ENCODE measurements at regions not wholly inside any gene's neighbourhood (a gene's known extent, or its start where the extent isn't known, plus 50 kb on each side); places are given as distances from the start of the nearest gene placed in this dataset.
"Not testable (repeated sequence)": the region's sequence is repeated elsewhere in the genome, so short reads cannot be mapped to it uniquely, and the experiment has no call there.

DNA sequence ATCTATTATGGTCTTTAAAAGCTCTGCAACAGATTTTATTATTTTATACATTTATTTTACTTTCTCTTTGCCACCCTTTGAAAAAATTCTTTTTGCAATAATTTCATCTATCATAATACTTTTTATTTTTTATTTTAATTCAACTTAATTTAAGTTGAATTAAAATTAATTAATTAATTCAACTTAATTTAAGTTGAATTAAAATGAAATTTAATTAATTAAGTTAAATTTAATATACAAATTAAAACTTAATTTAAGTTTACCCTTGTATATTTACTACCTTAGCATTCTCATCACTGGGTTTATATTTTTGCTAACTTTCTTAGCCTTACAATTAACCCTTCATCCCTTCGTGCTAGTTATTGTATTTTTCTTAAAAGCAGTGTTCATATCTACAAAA lies 301.4 kb downstream of the SLITRK5 start:
- no peak for DNase-seq (ENCODE audit: low read depth in 4 of 4, low spot score in 2 of 4)

DNA sequence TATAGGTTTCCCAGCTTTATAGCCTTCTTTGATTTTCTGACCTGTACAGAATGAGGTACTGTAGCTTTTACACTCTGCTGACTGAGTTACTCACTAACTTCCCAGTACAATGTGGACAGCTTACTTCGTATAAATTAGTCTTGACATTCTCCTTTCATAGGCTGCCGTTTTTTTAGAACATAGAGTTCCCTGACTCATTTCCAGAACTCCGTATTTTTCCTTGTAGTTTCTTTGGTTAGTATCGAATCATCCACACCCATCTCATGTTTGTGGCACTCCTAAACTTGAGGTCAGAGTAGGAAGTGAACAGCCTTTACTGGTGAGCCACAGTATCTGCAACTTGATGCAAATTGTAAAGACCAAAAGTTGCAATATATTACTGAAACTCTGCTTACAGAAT lies 303.9 kb downstream of the SLITRK5 start:
- DNase-seq (ENCODE audit: low read depth in 4 of 4, low spot score in 2 of 4) = no peak

DNA sequence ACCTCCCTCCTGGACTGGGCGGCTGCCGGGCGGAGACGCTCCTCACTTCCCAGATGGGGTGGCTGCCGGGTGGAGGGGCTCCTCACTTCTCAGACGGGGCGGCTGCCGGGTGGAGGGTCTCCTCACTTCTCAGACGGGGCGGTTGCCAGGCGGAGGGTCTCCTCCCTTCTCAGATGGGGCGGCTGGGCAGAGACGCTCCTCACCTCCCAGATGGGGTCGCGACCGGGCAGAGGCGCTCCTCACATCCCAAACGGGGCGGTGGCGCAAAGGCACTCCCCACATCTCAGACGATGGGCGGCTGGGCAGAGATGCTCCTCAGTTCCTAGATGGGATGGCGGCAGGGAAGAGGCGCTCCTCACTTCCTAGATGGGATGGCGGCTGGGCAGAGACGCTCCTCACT lies 305.5 kb downstream of the SLITRK5 start:
- not testable (repeated sequence) for DNase-seq (ENCODE audit: low read depth in 4 of 4, low spot score in 2 of 4)

DNA sequence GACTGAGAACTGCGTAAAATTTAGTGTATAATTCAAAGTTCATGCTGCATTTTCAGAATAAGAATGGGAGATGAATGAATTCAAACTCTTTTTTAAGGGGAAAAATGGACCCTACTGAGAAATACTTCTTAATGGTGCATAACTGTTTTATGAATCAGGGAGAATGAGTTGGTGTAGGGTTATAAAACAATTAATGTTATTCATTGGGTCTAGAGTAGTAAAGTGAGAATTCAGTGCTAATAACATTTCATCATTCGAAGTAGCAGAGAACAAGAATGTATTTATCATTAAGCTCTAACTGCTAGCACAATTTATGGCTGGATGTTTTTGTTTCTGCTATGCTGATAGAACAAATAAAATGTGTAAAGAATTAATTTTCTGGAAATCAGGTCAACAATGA lies 310.2 kb downstream of the SLITRK5 start:
- no peak for DNase-seq (ENCODE audit: low read depth in 4 of 4, low spot score in 2 of 4)

DNA sequence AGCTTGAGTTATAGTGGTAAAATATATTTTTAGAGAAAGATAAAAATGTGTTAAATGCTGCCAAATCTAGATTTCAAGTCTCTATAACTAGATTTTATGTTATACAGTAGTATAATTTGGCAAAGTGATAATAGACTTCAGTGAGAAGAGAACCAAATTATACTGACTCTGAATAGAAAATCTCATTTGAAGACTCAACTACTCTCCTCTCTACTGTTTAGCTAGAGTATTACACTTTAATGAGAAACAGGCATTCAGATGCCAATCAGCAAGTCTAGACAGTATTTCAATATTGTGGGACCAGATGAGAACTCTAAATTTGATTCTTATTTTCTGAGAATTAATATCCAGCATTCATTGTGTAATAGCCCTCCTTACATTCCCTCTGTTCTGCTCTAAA lies 311.2 kb downstream of the SLITRK5 start:
- DNase-seq (ENCODE audit: low read depth in 4 of 4, low spot score in 2 of 4) = no peak

DNA sequence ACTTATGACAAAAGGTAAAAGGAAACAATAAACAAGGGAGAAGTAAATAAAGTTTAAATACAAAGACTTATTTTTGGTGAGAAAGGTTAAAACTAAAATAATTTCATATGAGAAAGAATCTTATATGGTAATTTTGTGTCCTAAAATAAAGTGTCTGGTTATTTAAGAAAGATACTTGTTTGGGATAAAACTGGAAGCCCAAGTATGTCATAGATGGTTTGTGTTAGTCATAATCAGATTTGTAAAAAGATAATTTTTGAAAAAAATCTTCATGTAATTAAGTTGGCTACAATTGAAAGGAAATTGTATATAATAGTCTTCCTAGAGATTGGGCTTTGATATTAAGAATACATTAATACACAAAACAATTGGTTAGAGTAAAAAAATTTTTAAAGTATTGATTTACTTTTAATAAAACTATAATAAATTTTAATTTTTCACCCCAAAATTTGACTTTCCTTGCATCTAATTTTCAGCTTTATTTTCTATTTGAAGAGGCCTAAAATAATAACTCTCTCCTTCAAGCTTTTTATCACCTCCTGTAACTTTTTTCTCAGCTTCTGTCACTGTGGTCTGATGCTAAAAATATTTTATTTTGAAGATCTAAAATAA lies 315.6 kb downstream of the SLITRK5 start:
- DNase-seq (ENCODE audit: low read depth in 4 of 4, low spot score in 2 of 4) = no peak

DNA sequence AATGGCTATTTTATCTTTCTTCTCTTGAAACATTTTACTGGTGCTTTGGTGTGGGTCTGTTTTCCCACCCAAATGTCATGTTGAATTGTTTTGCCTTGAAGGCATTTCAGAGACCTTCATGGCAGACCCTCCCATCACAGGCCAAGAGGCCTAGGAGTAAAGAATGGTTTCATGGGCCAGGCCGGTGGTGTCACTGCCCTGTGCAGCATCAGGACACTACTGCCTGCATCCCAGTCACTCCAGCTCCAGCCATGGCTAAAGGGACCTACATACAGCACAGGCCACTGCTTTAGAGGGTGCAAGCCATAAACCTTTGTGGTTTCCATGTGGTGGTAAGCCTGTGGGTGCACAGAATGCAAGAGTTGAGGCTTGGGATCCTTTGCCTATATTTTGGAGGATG lies 326.9 kb downstream of the SLITRK5 start:
- DNase-seq (ENCODE audit: low read depth in 4 of 4, low spot score in 2 of 4) = no peak

DNA sequence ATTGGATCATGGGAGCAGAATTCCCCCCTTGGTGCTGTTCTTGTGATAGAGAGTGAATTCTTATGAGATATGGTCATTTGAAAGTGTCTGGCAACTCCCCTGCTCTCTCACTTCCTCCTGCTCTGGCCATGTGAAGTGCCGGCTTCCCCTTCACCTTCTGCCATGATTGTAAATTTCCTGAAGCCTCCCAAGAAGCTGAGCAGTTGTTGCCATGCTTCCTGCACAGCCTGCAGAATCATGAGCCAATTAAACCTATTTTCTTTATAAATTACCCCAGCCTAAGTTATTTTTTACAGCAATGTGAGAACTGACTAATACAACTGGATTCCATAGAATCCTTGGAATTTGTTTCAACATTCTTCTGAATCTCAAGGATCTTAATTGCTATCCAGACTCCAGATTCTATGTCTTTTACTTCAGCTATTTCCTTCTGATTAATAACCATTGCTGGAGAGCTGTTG lies 328.1 kb downstream of the SLITRK5 start:
- no peak for DNase-seq (ENCODE audit: low read depth in 4 of 4, low spot score in 2 of 4)

DNA sequence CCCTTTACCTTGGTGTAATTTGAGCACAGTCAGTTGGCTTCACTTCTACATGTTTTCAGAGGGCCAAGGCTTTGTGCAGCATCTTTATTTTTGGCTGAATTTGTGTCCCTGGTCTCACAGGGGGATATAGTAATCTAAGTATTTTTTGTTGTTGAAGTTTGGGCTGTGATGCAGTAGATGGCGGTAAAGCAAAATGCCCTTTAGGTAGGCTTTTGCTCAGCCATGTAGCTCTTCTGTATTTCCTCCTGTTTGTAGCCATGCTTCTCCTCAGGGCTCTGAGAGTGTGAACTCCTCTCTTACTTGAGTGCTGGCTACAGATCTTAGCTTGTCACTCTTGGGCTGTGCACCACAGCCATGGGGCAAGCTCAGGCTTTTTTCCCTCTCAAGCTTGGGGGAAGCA lies 328.6 kb downstream of the SLITRK5 start:
- DNase-seq (ENCODE audit: low read depth in 4 of 4, low spot score in 2 of 4) = no peak

DNA sequence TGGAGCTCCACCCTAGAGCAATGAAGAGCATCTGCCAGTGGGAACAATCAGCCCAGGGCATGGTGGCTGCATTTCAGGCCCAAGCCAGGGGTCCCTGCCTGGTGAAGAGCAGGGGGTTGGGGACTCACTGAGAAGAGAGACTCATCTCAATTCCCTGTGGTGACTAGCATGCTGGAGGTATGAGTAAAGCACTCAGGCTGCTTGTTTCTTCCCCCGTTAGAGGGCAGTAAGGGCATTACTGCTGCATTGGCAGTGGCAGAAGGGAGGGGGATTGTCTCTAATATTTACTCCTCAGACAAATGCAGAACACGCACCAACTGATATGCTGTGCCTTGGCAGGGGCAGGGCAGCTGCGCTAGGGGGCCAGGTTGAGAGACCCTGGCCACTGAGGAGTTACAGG lies 329.1 kb downstream of the SLITRK5 start:
- no peak for DNase-seq (ENCODE audit: low read depth in 4 of 4, low spot score in 2 of 4)

DNA sequence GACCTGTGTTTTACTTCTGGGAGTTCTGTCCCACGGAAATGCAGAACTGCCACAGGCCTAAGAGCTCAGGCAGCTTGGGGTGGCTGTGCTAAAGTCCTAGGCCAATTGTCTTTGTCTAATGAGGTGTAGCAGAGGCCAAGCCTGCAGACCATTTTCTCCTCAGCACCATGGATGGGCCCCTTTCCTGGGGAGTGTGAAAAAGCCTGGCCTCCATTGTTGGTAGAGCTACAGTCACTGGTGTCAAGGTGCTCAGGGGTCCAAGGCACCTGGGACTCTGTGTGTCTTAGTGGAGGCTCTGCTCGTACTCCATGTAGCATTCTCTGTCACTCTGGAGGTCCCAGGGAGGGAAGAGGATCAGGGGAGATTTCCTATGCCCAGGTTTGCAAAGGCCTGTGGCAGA lies 329.6 kb downstream of the SLITRK5 start:
- no peak for DNase-seq (ENCODE audit: low read depth in 4 of 4, low spot score in 2 of 4)

DNA sequence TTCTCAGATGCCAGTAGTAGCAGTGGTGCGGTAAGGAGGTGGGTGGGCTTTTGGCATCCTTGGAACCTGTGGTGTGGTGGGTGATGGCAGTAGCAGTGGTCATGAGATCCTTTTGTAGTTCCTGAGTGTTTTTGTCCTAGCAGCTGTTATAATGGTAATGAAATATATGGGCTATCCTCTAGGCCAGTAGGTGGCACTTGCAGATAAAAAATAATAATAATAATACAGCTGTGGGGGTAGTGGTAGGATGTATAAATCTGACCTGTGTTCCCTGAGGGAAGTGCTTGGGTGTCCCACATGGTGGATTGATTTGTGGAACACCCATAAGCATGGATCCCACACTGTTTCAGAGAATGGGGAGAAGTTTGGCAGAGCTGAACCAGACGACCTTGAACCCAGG lies 334.0 kb downstream of the SLITRK5 start:
- DNase-seq (ENCODE audit: low read depth in 4 of 4, low spot score in 2 of 4) = no peak

DNA sequence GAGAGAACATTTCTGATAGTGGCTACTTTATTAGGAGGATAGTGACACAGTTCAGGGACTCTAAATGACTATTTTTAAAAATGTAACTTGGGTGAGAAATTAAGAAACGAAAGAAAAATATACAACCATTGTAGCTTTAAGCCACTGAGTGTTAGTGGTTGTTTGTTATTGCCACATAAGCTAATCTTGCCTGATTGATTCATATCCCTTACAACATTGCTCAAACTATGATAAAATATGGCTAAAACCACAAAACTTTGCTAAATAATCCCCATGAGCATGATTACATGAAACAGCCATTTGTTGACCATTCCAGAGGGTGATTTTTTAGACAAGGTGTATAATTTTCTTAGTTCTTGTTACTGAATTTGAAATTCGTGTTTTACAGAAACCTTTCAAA lies 343.4 kb downstream of the SLITRK5 start:
- no peak for DNase-seq (ENCODE audit: low read depth in 4 of 4, low spot score in 2 of 4)

DNA sequence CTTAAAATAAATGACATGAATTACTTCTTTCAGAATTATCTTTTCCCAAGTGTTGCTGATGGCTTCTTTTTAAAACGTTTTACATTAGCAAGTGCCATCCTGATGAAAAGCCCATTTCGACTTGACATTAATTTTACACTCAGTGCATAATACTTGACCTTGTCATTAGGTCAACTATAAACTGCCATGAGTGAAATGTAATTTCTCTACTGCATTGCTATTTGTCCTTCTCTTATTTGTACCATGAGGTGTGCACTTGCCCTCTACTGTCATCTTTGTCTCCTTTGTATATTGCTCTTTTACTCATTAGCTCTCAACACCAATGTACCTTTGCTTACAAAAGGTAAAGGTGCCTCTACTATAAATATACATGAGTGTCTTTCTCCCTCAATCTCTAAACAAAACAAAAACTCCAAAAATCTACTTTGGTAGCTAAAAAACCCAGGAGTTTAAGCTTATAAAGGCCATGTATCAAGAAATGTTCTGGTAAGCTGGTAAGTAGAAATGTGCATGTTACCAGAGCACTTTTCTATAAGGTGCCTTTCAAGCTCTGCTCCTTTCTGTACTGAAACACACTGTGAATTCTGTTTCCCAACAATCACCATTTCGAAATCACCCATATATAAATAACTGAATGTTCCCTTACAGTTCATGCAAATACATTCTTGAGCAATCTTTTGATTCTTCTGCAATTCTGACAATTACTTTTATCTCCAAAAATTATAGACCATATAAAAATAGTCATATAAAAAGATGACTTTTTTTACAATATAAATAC lies 351.4 kb downstream of the SLITRK5 start:
- DNase-seq (ENCODE audit: low read depth in 4 of 4, low spot score in 2 of 4) = no peak

DNA sequence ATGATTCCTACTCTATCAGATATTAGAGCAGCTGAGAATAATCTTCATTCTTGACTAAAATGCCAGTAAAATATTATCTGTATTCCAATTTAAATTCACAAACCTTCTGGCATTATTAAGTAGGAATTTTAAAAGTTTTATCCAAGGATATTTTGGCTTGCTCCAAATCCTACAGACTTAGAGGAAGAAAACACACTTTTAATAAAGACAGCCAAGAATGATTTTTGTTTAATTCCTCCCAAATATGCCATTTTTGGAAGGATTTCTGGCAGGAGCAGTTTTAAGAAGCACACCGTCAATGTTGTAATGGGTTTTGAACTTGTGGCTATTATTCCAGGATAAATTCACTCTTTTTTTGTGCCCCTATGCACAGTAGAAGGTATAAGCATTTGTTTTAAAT lies 355.1 kb downstream of the SLITRK5 start:
- no peak for DNase-seq (ENCODE audit: low read depth in 4 of 4, low spot score in 2 of 4)

DNA sequence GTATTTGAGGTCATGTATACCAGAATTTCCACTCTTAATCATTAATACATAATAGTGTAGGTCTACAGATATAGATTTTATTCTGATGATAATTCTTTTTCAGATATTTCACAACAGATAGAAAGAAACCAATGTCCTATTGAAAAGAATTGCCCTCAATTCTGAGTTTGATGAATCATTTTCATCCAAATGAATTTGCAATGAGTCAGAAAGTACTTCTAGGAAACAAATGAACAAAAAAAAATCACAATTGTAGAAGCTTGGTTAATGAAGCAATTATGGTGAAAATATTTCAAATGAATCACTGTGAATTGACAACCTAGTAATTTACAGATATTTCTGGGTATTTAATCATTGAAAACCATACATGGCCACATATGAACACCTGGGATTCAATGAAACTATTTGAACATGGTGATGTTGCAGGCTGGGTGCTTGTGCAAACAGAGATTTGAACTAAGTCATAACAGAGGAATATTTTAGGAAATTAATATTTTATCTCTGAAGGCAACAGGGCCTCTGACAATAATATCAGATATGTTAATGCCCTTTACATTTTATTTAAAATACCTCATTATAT lies 360.9 kb downstream of the SLITRK5 start:
- DNase-seq (ENCODE audit: low read depth in 4 of 4, low spot score in 2 of 4) = no peak

DNA sequence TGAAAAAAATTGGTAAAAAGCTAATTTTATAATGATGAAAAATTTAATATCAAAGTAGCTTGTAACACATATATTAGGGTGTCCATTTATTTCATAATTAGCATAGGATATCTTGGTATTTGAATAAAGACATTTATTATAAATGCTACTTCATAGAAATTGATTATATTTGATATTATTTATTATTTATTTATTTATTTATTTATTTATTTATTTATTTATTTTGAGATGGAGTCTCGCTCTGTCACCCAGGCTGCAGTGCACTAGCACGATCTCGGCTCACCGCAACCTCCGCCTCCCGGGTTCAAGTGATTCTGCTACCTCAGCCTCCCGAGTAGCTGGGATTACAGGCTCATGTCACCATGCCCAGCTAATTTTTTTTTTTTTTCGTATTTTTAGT lies 365.0 kb downstream of the SLITRK5 start:
- not testable (repeated sequence) for DNase-seq (ENCODE audit: low read depth in 4 of 4, low spot score in 2 of 4)

DNA sequence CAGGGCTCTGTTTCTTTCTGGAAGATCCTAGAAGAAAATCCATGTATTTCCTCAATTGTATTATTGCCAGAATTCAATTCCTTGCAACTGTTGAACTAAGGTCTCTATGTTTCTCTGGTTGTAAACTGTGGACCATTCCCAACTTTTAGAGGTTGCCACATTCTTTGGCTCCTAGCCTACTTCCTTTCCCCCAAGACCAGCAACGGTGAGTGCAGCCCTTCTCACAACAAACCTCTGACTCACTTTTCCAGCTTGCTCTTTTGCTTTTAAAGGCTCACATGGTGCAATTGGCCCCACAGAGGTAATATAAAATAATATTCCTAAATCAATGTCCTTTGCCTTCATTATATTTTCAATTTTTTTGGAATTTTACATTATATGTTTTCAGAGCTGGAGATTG lies 371.3 kb downstream of the SLITRK5 start:
- DNase-seq (ENCODE audit: low read depth in 4 of 4, low spot score in 2 of 4) = no peak

DNA sequence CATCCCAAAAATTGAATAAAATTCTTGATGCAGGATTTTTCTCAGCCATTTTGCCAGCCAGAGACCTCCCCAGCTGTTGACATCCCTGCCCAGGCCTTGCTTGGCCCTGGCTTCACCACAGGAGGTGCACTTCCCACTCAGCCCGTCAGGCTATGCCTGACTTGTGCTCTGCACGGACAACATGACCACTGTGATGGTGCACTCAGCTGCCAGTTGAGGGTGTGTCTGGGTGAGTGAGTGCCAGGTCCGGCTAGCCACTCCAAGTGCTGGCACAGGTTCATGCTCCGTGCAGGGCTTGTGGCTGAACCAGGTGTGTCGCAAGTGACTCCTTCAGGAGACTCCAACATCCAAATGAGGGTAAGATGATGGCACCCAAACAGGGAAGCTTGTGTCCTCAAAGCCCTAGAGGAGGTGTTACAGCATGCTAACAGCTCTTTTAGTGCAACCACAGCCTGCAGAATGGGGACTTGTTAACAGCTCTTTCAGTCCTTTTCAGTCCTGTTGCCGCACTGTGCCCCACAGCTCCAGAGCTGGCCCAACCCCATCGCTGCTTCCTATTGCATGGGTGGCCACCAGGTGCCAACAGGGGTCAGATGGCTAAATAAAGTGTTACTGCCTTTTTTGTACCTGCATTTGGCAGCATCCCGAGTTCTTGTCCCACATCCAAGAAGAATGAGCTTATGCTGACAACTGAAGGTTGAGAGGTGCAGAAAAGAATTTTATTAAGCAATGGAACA lies 380.7 kb downstream of the SLITRK5 start:
- no peak for DNase-seq (ENCODE audit: low read depth in 4 of 4, low spot score in 2 of 4)

DNA sequence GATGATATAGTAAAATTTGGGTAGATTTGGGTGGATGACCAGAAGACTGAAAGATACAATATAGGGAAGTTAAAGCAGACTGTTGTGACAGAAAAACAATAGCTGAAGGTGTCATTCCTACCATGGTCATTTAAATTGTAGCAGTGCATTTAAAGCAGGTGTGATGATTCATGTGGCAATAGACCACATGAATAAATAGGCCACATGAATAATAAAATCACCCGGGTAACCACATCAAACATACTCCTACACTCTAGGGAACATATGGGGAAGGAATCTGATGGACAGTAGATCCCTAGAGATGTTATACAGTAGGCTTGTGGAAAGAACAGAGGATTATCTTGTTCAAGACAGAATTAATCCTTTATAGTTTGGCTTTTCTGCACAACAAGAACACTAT lies 392.6 kb downstream of the SLITRK5 start:
- no peak for DNase-seq (ENCODE audit: low read depth in 4 of 4, low spot score in 2 of 4)

DNA sequence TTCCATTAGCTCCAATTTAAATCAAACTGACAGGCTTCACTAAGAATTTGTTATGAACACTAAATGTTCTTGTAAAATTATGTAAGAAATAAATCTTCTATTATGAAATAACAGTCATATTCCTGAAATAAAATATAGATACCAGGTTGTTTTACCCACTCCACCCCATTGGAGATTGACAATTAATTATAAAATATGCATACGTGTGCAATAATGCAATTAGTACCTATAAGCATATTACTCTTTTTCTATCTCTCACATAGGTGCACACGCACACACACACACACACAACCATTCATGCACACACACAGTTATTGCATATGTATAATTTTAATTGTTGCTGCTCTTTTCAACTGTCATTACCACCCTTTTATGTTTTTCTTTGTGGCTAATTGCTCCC lies 395.7 kb downstream of the SLITRK5 start:
- DNase-seq (ENCODE audit: low read depth in 4 of 4, low spot score in 2 of 4) = no peak

Data from left renal cortex interstitium (tissue), 4 donors.